Natural killer cell (primary cell): ENCODE measurements at regions not wholly inside any gene's neighbourhood (a gene's known extent, or its start where the extent isn't known, plus 50 kb on each side); places are given as distances from the start of the nearest gene placed in this dataset.

ENCODE experiments used
- ATAC-seq, 3 donors: fragments of 150-1000 bp in 2 of 3; fragments of 200-7000 bp in 1 of 3; cut with Tn5 transposase; 1 replicate in 1 of 3; 2 replicates in 2 of 3; pipeline ENCODE4 v1.10.0; 2021; ENCODE audit warnings: mild to moderate bottlenecking in 2 of 3, moderate library complexity in 2 of 3
- DNase-seq, 2 donors: peaks; one replicate each; pipeline versions ENCODE4 v3.0.0 to v3.0.0-alpha.2; 2013 to 2021; ENCODE audit warnings: mixed read lengths in 1 of 2
- H3K27ac ChIP-seq: one replicate; pipeline ENCODE4 v1.5.1; 2013; ENCODE audit warnings: mild to moderate bottlenecking, low read length
- H3K27me3 ChIP-seq: one replicate; pipeline ENCODE4 v1.6.1; 2013; ENCODE audit warnings: low read length; ENCODE audit not compliant: control insufficient read depth, insufficient read depth
- H3K36me3 ChIP-seq: one replicate; pipeline ENCODE4 v1.6.1; 2013; ENCODE audit warnings: low read length; ENCODE audit not compliant: control insufficient read depth, insufficient read depth
- H3K4me1 ChIP-seq: one replicate; pipeline ENCODE4 v1.6.1; 2013; ENCODE audit warnings: low read length; ENCODE audit not compliant: control insufficient read depth, insufficient read depth
- H3K4me3 ChIP-seq: one replicate; pipeline ENCODE4 v1.5.1; 2013; ENCODE audit warnings: low read length
- H3K9me3 ChIP-seq: one replicate; pipeline ENCODE4 v1.6.1; 2013; ENCODE audit warnings: low read length; ENCODE audit not compliant: control insufficient read depth, insufficient read depth
- H3K27ac Mint-ChIP-seq, 2 donors: one replicate each; pipeline ENCODE4 v1.8.0; 2022; ENCODE audit warnings: mild to moderate bottlenecking in 2 of 2, mixed read lengths in 2 of 2, moderate library complexity in 1 of 2
- H3K27me3 Mint-ChIP-seq, 2 donors: one replicate each; pipeline ENCODE4 v1.8.0; 2022; ENCODE audit warnings: low read depth in 2 of 2, mixed read lengths in 2 of 2
- H3K36me3 Mint-ChIP-seq: one replicate; pipeline ENCODE4 v1.8.0; 2022; ENCODE audit warnings: mixed read lengths
- H3K4me1 Mint-ChIP-seq, 2 donors: one replicate each; pipeline ENCODE4 v1.8.0; 2022; ENCODE audit warnings: mixed read lengths in 2 of 2
- H3K4me3 Mint-ChIP-seq: one replicate; pipeline ENCODE4 v1.8.0; 2022; ENCODE audit warnings: mild to moderate bottlenecking, moderate library complexity, mixed read lengths
- H3K9me3 Mint-ChIP-seq, 2 donors: one replicate each; pipeline ENCODE4 v1.8.0; 2022; ENCODE audit warnings: mixed read lengths in 2 of 2
- CTCF ChIP-seq: fragments of 200-600 bp; IDR thresholded peaks from one replicate; pipeline ENCODE4 v1.8.0; 2022; ENCODE audit warnings: antibody characterized with exemption
- WGBS: methylation state at CpG from one replicate; pipeline ENCODE4 v1.1.7; 2013; ENCODE audit warnings: missing lambda C conversion rate; ENCODE audit not compliant: insufficient coverage; 5-methylcytosine and 5-hydroxymethylcytosine counted together
- intact Hi-C: fragments of 100-400 bp; cut with micrococcal nuclease; formaldehyde crosslinking; loops from one replicate; pipeline ENCODE4 v1.14.2; 2022

GRCh38 chr6:40961831-40962230 lies 77.2 kb downstream of the UNC5CL start:
- Mint-ChIP-seq H3K4me1 (no peaks in the 10 kb centered on the region), H3K27ac (no peak overlapping the region), H3K27me3 (peaks cover 2 to 6% of the 10 kb centered on the region in 2 donors), H3K4me3 (no peak overlapping the region), H3K9me3 (no peaks in the 10 kb centered on the region), H3K36me3 (no peaks in the 10 kb centered on the region)
- no peak for ATAC-seq
- no peak overlapping the region for H3K27ac ChIP-seq
- intact Hi-C loops, result no loop called here
- WGBS, result 96% methylated on average over 3 of the region's 4 CpGs
- no peak for TF ChIP-seq CTCF
- no peak for DNase-seq
- no peaks in the 10 kb centered on the region for H3K4me1 ChIP-seq
- no peaks in the 10 kb centered on the region for H3K9me3 ChIP-seq
- H3K4me3 ChIP-seq, result no peak overlapping the region
- H3K36me3 ChIP-seq, result no peaks in the 10 kb centered on the region
- H3K27me3 ChIP-seq, result no peaks in the 10 kb centered on the region

GRCh38 chr6:40960742-40961430 lies 78.1 kb downstream of the UNC5CL start:
- Histone ChIP-seq H3K4me1 (no peaks in the 10 kb centered on the region), H3K27ac (no peak overlapping the region), H3K4me3 (no peak overlapping the region), H3K9me3 (no peaks in the 10 kb centered on the region), H3K27me3 (no peaks in the 10 kb centered on the region), H3K36me3 (no peaks in the 10 kb centered on the region)
- TF ChIP-seq CTCF, result no peak
- H3K9me3 Mint-ChIP-seq, result no peaks in the 10 kb centered on the region
- no peak overlapping the region for H3K4me3 Mint-ChIP-seq
- no peaks in the 10 kb centered on the region for H3K4me1 Mint-ChIP-seq
- H3K36me3 Mint-ChIP-seq, result no peaks in the 10 kb centered on the region
- intact Hi-C loops, result no loop called here
- no peak for ATAC-seq
- H3K27me3 Mint-ChIP-seq, result peaks cover 5 to 11% of the 10 kb centered on the region in 2 donors
- H3K27ac Mint-ChIP-seq, result no peak overlapping the region
- 93% methylated on average over 14 of the region's 14 CpGs for WGBS
- DNase-seq, result no peak

- Histone ChIP-seq H3K27ac (no peak overlapping the region), H3K36me3 (no peaks in the 10 kb centered on the region), H3K9me3 (no peaks in the 10 kb centered on the region), H3K4me3 (no peak overlapping the region), H3K27me3 (no peaks in the 10 kb centered on the region), H3K4me1 (no peaks in the 10 kb centered on the region)
- no peak for TF ChIP-seq CTCF
- ATAC-seq, result no peak
- intact Hi-C loops, result no loop called here
- Mint-ChIP-seq H3K27ac (no peak overlapping the region), H3K27me3 (peaks cover 6 to 15% of the 10 kb centered on the region in 2 donors), H3K4me3 (no peak overlapping the region), H3K9me3 (no peaks in the 10 kb centered on the region), H3K4me1 (no peaks in the 10 kb centered on the region), H3K36me3 (no peaks in the 10 kb centered on the region)
- 88% methylated on average over 2 of the region's 2 CpGs for WGBS
- DNase-seq, result no peak
Observed at GRCh38 chr6:40959781-40960327, 79.2 kb downstream of the UNC5CL start.

GRCh38 chr6:40958738-40959137 lies 80.3 kb downstream of the UNC5CL start:
- no peaks in the 10 kb centered on the region for H3K36me3 Mint-ChIP-seq
- Histone ChIP-seq H3K4me3 (no peak overlapping the region), H3K4me1 (no peaks in the 10 kb centered on the region), H3K27me3 (no peaks in the 10 kb centered on the region), H3K27ac (no peak overlapping the region), H3K36me3 (no peaks in the 10 kb centered on the region), H3K9me3 (no peaks in the 10 kb centered on the region)
- TF ChIP-seq CTCF, result no peak
- peaks cover 8 to 15% of the 10 kb centered on the region in 2 donors for H3K27me3 Mint-ChIP-seq
- 63% methylated on average over 1 of the region's 1 CpG for WGBS
- ATAC-seq, result no peak
- intact Hi-C loops, result no loop called here
- no peak for DNase-seq
- H3K4me1 Mint-ChIP-seq, result no peaks in the 10 kb centered on the region
- H3K4me3 Mint-ChIP-seq, result no peak overlapping the region
- H3K27ac Mint-ChIP-seq, result no peak overlapping the region
- no peaks in the 10 kb centered on the region for H3K9me3 Mint-ChIP-seq
